ENCODE measurements at regions not wholly inside any gene's neighbourhood (a gene's known extent, or its start where the extent isn't known, plus 50 kb on each side); places are given as distances from the start of the nearest gene placed in this dataset.

DNA sequence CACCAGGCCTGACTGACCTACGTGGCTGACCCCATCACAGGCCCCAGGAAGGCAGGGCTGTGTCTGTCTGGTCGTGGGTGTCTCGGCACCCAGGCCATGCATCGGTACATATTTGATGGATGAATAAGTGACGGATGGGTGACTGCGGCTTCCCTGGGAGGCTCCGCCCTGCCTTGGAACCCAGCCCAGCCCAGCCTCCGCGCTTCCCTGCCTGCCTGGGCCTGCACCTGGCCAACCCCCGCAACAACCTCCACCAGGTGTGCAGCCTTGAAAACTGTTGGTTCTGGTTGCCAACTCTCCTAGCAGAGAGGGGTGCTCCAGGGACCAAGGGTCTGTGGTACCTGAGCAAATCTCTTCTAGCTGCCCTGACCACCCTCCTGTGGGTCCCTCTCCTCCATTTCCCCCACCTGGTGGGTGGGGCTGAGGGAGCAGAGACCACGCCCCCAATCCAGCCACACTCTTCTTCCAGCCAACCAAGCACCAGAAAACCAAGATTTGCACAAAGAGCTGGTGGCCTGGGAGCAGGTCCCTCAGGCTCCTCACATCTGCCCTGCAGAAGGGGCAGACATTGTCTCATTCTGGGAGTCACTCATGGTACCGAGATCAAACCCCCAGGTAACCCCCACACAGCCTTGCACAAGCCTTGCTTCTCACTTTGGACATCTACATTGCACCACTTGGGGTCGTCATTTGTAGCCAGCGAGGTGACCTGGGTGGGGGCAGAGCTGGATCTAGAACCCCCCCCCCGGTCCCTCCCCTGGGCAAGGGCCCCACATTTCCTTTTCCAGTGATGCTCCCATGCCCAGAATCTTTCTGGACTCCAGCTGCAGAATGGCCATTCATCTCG, 100.6 kb upstream of the IER5L start:
- TF ChIP-seq, protein P1, sequence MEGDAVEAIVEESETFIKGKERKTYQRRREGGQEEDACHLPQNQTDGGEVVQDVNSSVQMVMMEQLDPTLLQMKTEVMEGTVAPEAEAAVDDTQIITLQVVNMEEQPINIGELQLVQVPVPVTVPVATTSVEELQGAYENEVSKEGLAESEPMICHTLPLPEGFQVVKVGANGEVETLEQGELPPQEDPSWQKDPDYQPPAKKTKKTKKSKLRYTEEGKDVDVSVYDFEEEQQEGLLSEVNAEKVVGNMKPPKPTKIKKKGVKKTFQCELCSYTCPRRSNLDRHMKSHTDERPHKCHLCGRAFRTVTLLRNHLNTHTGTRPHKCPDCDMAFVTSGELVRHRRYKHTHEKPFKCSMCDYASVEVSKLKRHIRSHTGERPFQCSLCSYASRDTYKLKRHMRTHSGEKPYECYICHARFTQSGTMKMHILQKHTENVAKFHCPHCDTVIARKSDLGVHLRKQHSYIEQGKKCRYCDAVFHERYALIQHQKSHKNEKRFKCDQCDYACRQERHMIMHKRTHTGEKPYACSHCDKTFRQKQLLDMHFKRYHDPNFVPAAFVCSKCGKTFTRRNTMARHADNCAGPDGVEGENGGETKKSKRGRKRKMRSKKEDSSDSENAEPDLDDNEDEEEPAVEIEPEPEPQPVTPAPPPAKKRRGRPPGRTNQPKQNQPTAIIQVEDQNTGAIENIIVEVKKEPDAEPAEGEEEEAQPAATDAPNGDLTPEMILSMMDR (IDR thresholded peaks at IDR 0.05) = no peak
- Mint-ChIP-seq H3K4me3 (ENCODE audit: unreplicated experiment) (no peak overlapping the region), H3K9me3 (ENCODE audit: low read depth) (no peaks in the 10 kb centered on the region), H3K27me3 (ENCODE audit: low read depth) (no peaks in the 10 kb centered on the region), H3K4me1 (ENCODE audit: low read depth) (peaks cover 37% of the 10 kb centered on the region), H3K27ac (ENCODE audit: unreplicated experiment) (peak overlapping the region; percentile 45), H3K36me3 (ENCODE audit: low read depth) (no peaks in the 10 kb centered on the region)
- DNase-seq (ENCODE audit: low spot score) = peak; percentile 63

DNA sequence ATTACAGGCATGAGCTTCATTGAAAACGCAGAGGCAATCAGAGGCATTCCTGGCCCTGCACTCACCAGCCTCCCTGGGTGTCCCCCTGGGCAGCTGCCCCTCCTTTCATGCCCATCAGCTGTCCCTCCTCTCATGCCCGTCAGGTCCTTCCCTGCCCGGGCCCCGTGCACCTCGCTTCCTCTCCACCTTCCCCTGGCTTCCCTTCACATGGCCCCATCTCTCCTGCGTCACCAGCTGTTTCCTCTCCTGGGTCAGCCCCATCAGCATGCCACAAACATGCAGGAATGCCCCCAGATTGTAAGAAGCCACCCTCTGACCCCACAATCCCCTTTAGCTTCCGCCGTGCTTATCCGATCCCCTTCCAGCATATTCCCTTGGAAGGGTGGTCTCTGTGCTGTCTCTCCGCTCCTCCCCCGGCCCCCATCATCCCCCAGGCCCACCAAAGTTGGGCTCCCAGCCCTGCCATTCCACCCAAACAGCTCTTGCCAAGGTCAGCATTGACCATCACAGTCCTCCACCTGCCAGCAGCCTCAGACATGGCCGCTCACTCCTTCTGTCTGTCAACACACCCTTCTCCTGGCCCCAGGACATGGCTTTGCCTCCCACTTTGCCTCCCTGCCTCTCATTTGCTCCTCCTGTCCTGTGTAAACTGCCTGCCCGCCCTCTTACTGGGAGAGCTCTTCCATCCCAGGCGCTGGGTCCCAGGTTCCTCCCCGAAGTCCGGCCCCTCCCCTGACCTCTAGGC, 98.6 kb upstream of the IER5L start:
- Mint-ChIP-seq H3K9me3 (ENCODE audit: low read depth) (no peaks in the 10 kb centered on the region), H3K27ac (ENCODE audit: unreplicated experiment) (no peak overlapping the region), H3K36me3 (ENCODE audit: low read depth) (no peaks in the 10 kb centered on the region), H3K4me1 (ENCODE audit: low read depth) (peaks cover 37% of the 10 kb centered on the region), H3K27me3 (ENCODE audit: low read depth) (no peaks in the 10 kb centered on the region), H3K4me3 (ENCODE audit: unreplicated experiment) (no peak overlapping the region)
- peak; percentile 58 for DNase-seq (ENCODE audit: low spot score)
- TF ChIP-seq, protein P1 (IDR thresholded peaks at IDR 0.05) = no peak

DNA sequence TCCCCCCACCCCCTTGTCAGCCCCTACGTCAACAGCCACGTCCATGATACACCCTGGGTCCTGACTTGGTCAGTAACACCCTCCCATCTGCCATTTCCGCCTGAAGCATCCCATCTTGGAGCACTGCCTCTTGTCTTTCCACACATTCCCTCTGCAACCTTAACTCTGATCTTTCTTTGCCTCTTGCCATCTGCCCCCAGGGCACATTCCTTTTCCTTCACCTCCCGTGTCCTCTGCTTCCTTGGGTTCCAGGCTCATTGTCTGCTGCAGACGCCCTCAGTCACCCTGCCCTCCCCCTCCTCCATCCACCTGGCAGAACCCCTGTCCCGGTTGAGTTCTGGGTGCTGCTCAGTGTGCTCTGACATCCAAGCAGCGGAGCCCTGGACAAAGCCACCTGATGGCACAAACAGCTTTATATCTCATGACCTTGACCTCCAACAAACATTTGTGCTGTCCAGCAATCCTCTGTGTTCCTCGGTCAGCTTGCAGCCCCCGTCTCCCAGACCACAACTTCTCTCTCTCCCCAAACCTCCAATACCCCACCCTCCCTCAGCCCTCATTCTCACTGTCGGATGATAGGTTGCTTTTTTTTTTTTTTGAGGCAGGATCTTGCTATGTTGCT, 97.7 kb upstream of the IER5L start:
- H3K27ac Mint-ChIP-seq (ENCODE audit: unreplicated experiment) = no peak overlapping the region
- no peaks in the 10 kb centered on the region for H3K36me3 Mint-ChIP-seq (ENCODE audit: low read depth)
- TF ChIP-seq, protein P1 (IDR thresholded peaks at IDR 0.05) = no peak
- DNase-seq (ENCODE audit: low spot score) = peak; percentile 28
- no peaks in the 10 kb centered on the region for H3K27me3 Mint-ChIP-seq (ENCODE audit: low read depth)
- H3K4me1 Mint-ChIP-seq (ENCODE audit: low read depth) = peaks cover 46% of the 10 kb centered on the region
- H3K9me3 Mint-ChIP-seq (ENCODE audit: low read depth) = no peaks in the 10 kb centered on the region
- H3K4me3 Mint-ChIP-seq (ENCODE audit: unreplicated experiment) = no peak overlapping the region

DNA sequence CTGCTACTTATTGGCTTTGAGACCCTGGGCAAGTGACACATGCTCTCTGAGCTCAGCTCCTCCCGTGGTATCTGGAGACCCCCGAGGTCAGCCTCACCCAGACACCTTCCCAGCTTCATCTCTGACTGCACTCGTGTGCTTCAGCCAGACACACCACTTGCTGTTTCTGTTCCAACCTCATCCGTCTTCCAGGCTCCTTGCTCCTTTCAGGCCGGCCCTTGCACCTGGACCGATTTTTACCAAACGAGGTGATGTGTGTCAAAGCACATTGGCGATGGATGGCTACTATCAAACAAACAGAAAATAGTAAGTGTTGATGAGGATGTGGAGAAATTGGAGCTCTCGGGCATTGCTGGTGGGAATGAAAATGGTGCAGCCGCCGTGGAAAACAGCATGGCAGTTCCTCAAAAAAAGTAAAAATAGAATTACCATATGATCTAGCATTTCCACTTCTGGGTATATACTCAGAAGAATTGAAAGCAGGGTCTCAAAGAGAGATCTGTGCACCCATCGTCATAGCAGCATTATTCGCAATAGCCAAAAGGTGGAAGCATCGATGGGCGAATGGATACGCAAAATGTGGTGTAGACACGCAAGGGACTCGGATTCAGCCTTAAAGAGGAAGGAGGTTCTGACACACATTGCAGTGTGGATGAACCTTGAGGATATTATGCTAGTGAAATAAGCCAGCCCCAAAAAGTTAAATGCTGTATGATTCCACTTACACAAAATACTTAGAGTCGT, 96.1 kb upstream of the IER5L start:
- Mint-ChIP-seq H3K27me3 (ENCODE audit: low read depth) (no peaks in the 10 kb centered on the region), H3K36me3 (ENCODE audit: low read depth) (no peaks in the 10 kb centered on the region), H3K4me1 (ENCODE audit: low read depth) (peaks cover 50% of the 10 kb centered on the region), H3K9me3 (ENCODE audit: low read depth) (no peaks in the 10 kb centered on the region), H3K27ac (ENCODE audit: unreplicated experiment) (no peak overlapping the region), H3K4me3 (ENCODE audit: unreplicated experiment) (no peak overlapping the region)
- TF ChIP-seq, protein P1 (IDR thresholded peaks at IDR 0.05) = no peak
- DNase-seq (ENCODE audit: low spot score) = peak; percentile 44

All from chondrocyte (in vitro differentiated cells).